HepG2 (cell line): ENCODE measurements at regions not wholly inside any gene's neighbourhood (a gene's known extent, or its start where the extent isn't known, plus 50 kb on each side); places are given as distances from the start of the nearest gene placed in this dataset.
A peak's percentile ranks its signal among the peaks of the same experiment; 100 is the strongest.

Experiments
- ATAC-seq: fragments of 200-7000 bp; cut with Tn5 transposase; 3 replicates; pipeline ENCODE4 v1.9.1; 2020; ENCODE audit warnings: mild to moderate bottlenecking, moderate library complexity
- BruUV-seq: library from RNA; stranded (reverse); fragments of 400-500 nt; replicated peaks from 2 replicates; lab custom pipeline; 2021; lab: Mats Ljungman, UMichigan
- CTCF ChIA-PET: fragments of 300-600 bp; formaldehyde crosslinking; extraction: SDS; loops from one replicate; lab custom pipeline; 2021; ENCODE audit warnings: low total read pairs, inconsistent platforms, low intra/inter-chr PET ratio; lab: Yijun Ruan, JAX
- POLR2A ChIA-PET: fragments of 350-600 bp; sonication (Branson Sonifier 250); formaldehyde crosslinking; loops from one replicate; lab custom pipeline; 2020; ENCODE audit warnings: antibody characterized with exemption, inconsistent platforms; lab: Yijun Ruan, JAX
- DNase-seq: peaks from one replicate; pipeline ENCODE4 v3.0.0-alpha.2; 2015; ENCODE audit warnings: low spot score
- FAIRE-seq: peaks from 3 replicates; lab custom pipeline; 2011; peaks lifted over from hg19 to GRCh38; lab: Jason Lieb, UNC
- H2AFZ ChIP-seq: one replicate; pipeline ENCODE4 v1.6.1; 2011; ENCODE audit warnings: low read length, inconsistent platforms
- H3K27ac ChIP-seq: fragments of 300-600 bp; 3 replicates; pipeline ENCODE4 v1.8.0; 2011; ENCODE audit warnings: mixed run types, mild to moderate bottlenecking, mixed read lengths, low read length, inconsistent platforms; ENCODE audit not compliant: insufficient read depth; ENCODE audit errors: extremely low read length
- H3K27me3 ChIP-seq, 2 experiments: fragments of 200-600 bp in 1 of 2; 2 replicates in 1 of 2; 3 replicates in 1 of 2; pipeline versions ENCODE4 v1.6.0 to v1.8.0; 2011; ENCODE audit warnings: low read length in 2 of 2, mild to moderate bottlenecking in 2 of 2, moderate library complexity in 2 of 2, inconsistent platforms in 1 of 2; ENCODE audit not compliant: insufficient read depth in 2 of 2, control insufficient read depth in 1 of 2
- H3K36me3 ChIP-seq, 2 experiments: fragments of 200-600 bp in 1 of 2; replicated peaks in 1 of 2; 2 replicates in 1 of 2; 3 replicates in 1 of 2; pipeline versions ENCODE4 v1.5.1 to v1.8.0; 2011; ENCODE audit warnings: low read length in 2 of 2, inconsistent platforms in 1 of 2; ENCODE audit not compliant: insufficient read depth in 2 of 2, control insufficient read depth in 1 of 2
- H3K4me1 ChIP-seq: 2 replicates; pipeline ENCODE4 v1.5.1; 2012; ENCODE audit warnings: low read length, inconsistent platforms; ENCODE audit not compliant: insufficient read depth
- H3K4me2 ChIP-seq: 2 replicates; pipeline ENCODE4 v1.6.0; 2011; ENCODE audit warnings: low read depth, low read length, inconsistent platforms
- H3K4me3 ChIP-seq, 3 experiments: fragments of 200-600 bp in 1 of 3; sonication (generic), shearing (Covaris generic) in 1 of 3; replicated peaks in 1 of 3; 2 replicates each; pipeline ENCODE4 v1.5.1; 2011 to 2016; ENCODE audit warnings: low read length in 3 of 3, inconsistent platforms in 2 of 3, low read depth in 2 of 3, mild to moderate bottlenecking in 2 of 3, control low read depth in 1 of 3, mixed read lengths in 1 of 3; ENCODE audit not compliant: insufficient read depth in 1 of 3
- H3K79me2 ChIP-seq: one replicate; pipeline ENCODE4 v1.6.1; 2011; ENCODE audit warnings: low read length, inconsistent platforms; ENCODE audit not compliant: insufficient read depth
- H3K9ac ChIP-seq: 2 replicates; pipeline ENCODE4 v1.6.0; 2011; ENCODE audit warnings: mild to moderate bottlenecking, low read depth, low read length, inconsistent platforms; ENCODE audit not compliant: insufficient read depth
- H3K9me3 ChIP-seq: 2 replicates; pipeline ENCODE4 v1.5.1; 2012; ENCODE audit warnings: mild to moderate bottlenecking, low read length
- H4K20me1 ChIP-seq: 2 replicates; pipeline ENCODE4 v1.6.0; 2011; ENCODE audit warnings: inconsistent platforms, mild to moderate bottlenecking, low read length, moderate library complexity; ENCODE audit not compliant: insufficient read depth
- ARNT2 ChIP-seq: sonication (generic); formaldehyde crosslinking; IDR thresholded peaks from 2 replicates; pipeline ENCODE4 v1.8.0; 2022; ENCODE audit warnings: mild to moderate bottlenecking, low read depth, missing genetic modification reagents, moderate library complexity
- ATRX ChIP-seq: sonication (generic); formaldehyde crosslinking; IDR thresholded peaks from 2 replicates; pipeline ENCODE4 v1.4.0; 2020; ENCODE audit warnings: missing genetic modification reagents, borderline replicate concordance
- FOXP1 ChIP-seq, 2 experiments: fragments of 450-650 bp in 1 of 2; IDR thresholded peaks; 2 replicates each; pipeline ENCODE4 v1.6.1; 2017 to 2018; ENCODE audit warnings: antibody characterized with exemption in 1 of 2
- HOXA9 ChIP-seq: sonication (generic); formaldehyde crosslinking; IDR thresholded peaks from 2 replicates; pipeline ENCODE4 v1.8.1; 2022; ENCODE audit warnings: missing genetic modification reagents, mild to moderate bottlenecking, moderate library complexity, borderline replicate concordance
- NFYC ChIP-seq: IDR thresholded peaks from 2 replicates; pipeline ENCODE4 v1.6.1; 2016; ENCODE audit warnings: missing genetic modification reagents, missing compliant biosample characterization
- NR2F1 ChIP-seq, 2 experiments: fragments of 450-650 bp in 1 of 2; formaldehyde crosslinking in 1 of 2; IDR thresholded peaks; 2 replicates each; pipeline versions ENCODE4 v1.5.0 to v1.6.1; 2016 to 2020; ENCODE audit warnings: mild to moderate bottlenecking in 1 of 2, missing compliant biosample characterization in 1 of 2, missing genetic modification reagents in 1 of 2, moderate library complexity in 1 of 2
- POLR2G ChIP-seq: fragments of 200-400 bp; formaldehyde crosslinking; IDR thresholded peaks from 2 replicates; pipeline ENCODE4 v1.6.1; 2018; ENCODE audit warnings: mild to moderate bottlenecking, low read depth, low read length, moderate library complexity
- ZC3H4 ChIP-seq: sonication (generic); formaldehyde crosslinking; IDR thresholded peaks from 2 replicates; pipeline ENCODE4 v1.4.0; 2020; ENCODE audit warnings: missing genetic modification reagents, borderline replicate concordance
- ZNF629 ChIP-seq: sonication (generic); formaldehyde crosslinking; conservative IDR thresholded peaks from 2 replicates; pipeline ENCODE4 v1.5.0; 2020; ENCODE audit warnings: missing genetic modification reagents
- ZSCAN25 ChIP-seq: sonication (generic); formaldehyde crosslinking; IDR thresholded peaks from 2 replicates; pipeline ENCODE4 v1.8.0; 2022; ENCODE audit warnings: mild to moderate bottlenecking, missing genetic modification reagents
- in situ Hi-C: cut with HindIII; loops from 2 replicates; pipeline ENCODE4 v1.10.0; 2017; ENCODE audit warnings: low pct_unique_long_range_greater_than_20kb; ENCODE audit not compliant: extremely low pct_ligation_motif_present
- intact Hi-C: fragments of 100-400 bp; cut with micrococcal nuclease; formaldehyde crosslinking; loops from one replicate; pipeline ENCODE4 v1.10.0; 2022; ENCODE audit not compliant: unreplicated experiment
- TF ChIP-seq, protein P1 (sequence below): sonication (generic); formaldehyde crosslinking; IDR thresholded peaks from 2 replicates; pipeline ENCODE4 v1.5.0; 2020; ENCODE audit warnings: missing genetic modification reagents

GRCh38 chr15:66646308-66646707 lies 55.7 kb upstream of the SMAD6 start (continued):
- TF ChIP-seq, protein P1, sequence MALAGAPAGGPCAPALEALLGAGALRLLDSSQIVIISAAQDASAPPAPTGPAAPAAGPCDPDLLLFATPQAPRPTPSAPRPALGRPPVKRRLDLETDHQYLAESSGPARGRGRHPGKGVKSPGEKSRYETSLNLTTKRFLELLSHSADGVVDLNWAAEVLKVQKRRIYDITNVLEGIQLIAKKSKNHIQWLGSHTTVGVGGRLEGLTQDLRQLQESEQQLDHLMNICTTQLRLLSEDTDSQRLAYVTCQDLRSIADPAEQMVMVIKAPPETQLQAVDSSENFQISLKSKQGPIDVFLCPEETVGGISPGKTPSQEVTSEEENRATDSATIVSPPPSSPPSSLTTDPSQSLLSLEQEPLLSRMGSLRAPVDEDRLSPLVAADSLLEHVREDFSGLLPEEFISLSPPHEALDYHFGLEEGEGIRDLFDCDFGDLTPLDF = no peak
- no peak for TF ChIP-seq POLR2G
- TF ChIP-seq NR2F1 (CRISPR knock-in tag; IDR thresholded peaks at IDR 0.05) = no peak
- no peak for TF ChIP-seq HOXA9
- no peak for TF ChIP-seq ATRX (CRISPR knock-in tag)
- no peak for TF ChIP-seq NFYC (CRISPR knock-in tag)

- no peaks in the 10 kb centered on the region for H3K36me3 ChIP-seq
- no peaks in the 10 kb centered on the region for H3K9me3 ChIP-seq
- CTCF ChIA-PET = no interaction called here
- no TSS peak for BruUV-seq
- FAIRE-seq (no peak), DNase-seq (no peak), ATAC-seq (no peak)
- no peaks in the 10 kb centered on the region for H4K20me1 ChIP-seq
- in situ Hi-C loops = no loop called here
- H3K79me2 ChIP-seq = no peaks in the 10 kb centered on the region
- no peak overlapping the region for H3K27ac ChIP-seq
- no peak overlapping the region for H3K4me3 ChIP-seq
- H3K4me1 ChIP-seq = peaks cover 73% of the 10 kb centered on the region
- TF ChIP-seq ZNF629 = peak; percentile 74
- TF ChIP-seq FOXP1 (IDR thresholded peaks at IDR 0.05) = no peak
- TF ChIP-seq FOXP1 (CRISPR knock-in tag; IDR thresholded peaks at IDR 0.05) = no peak
- no peak for TF ChIP-seq ZSCAN25
- no peak for TF ChIP-seq ZC3H4
- TF ChIP-seq ARNT2 (CRISPR knock-in tag) = no peak
- TF ChIP-seq, all 625 proteins: peak for 1
- intact Hi-C loops = no loop called here
- POLR2A ChIA-PET = no interaction called here
- Histone ChIP-seq H3K27me3 (peaks cover 0 to 7% of the 10 kb centered on the region in 2 experiments; a peak in 1 of 5 replicates), H3K4me2 (no peak overlapping the region), H3K9ac (no peak overlapping the region), H2AFZ (no peak overlapping the region)
These were observed 55.2 kb upstream of the SMAD6 start for GRCh38 chr15:66646799-66647198.
